RWPE2 (cell line): ENCODE measurements at regions not wholly inside any gene's neighbourhood (a gene's known extent, or its start where the extent isn't known, plus 50 kb on each side); places are given as distances from the start of the nearest gene placed in this dataset.

Experiments used
- ATAC-seq: fragments of 200-7000 bp; cut with Tn5 transposase; 3 replicates; pipeline ENCODE4 v1.9.1; 2021; ENCODE audit warnings: low read depth
- DNase-seq: peaks from one replicate; pipeline ENCODE4 v3.0.0-alpha.2; 2020; ENCODE audit warnings: low spot score
- H3K27ac ChIP-seq: fragments of 450-650 bp; 2 replicates; pipeline ENCODE4 v1.5.1; 2017; ENCODE audit warnings: mild to moderate bottlenecking; ENCODE audit not compliant: poor library complexity, severe bottlenecking
- H3K27me3 ChIP-seq: fragments of 250-450 bp; sonication (Bioruptor Pico); 2 replicates; pipeline ENCODE4 v1.5.1; 2021; ENCODE audit warnings: mild to moderate bottlenecking, moderate library complexity; ENCODE audit not compliant: insufficient read depth, poor library complexity, severe bottlenecking
- H3K36me3 ChIP-seq: fragments of 250-450 bp; sonication (Bioruptor Pico); 2 replicates; pipeline ENCODE4 v1.5.1; 2020; ENCODE audit warnings: low read depth, mild to moderate bottlenecking, moderate library complexity
- H3K4me1 ChIP-seq: fragments of 250-450 bp; sonication (Bioruptor Pico); 2 replicates; pipeline ENCODE4 v1.5.1; 2021; ENCODE audit warnings: mild to moderate bottlenecking, moderate library complexity; ENCODE audit not compliant: insufficient read depth, poor library complexity, severe bottlenecking
- H3K4me3 ChIP-seq: fragments of 250-450 bp; sonication (Bioruptor Pico); 2 replicates; pipeline ENCODE4 v1.5.1; 2021; ENCODE audit warnings: mild to moderate bottlenecking, moderate library complexity; ENCODE audit not compliant: severe bottlenecking
- H3K9me3 ChIP-seq: fragments of 250-450 bp; sonication (Bioruptor Pico); 2 replicates; pipeline ENCODE4 v1.5.1; 2021; ENCODE audit warnings: mild to moderate bottlenecking, moderate library complexity; ENCODE audit not compliant: severe bottlenecking
- TF ChIP-seq, protein P1 (sequence below): fragments of 450-650 bp; IDR thresholded peaks from one replicate; pipeline ENCODE4 v1.5.1; 2017; ENCODE audit warnings: mild to moderate bottlenecking, moderate library complexity; ENCODE audit not compliant: poor library complexity, severe bottlenecking

DNA sequence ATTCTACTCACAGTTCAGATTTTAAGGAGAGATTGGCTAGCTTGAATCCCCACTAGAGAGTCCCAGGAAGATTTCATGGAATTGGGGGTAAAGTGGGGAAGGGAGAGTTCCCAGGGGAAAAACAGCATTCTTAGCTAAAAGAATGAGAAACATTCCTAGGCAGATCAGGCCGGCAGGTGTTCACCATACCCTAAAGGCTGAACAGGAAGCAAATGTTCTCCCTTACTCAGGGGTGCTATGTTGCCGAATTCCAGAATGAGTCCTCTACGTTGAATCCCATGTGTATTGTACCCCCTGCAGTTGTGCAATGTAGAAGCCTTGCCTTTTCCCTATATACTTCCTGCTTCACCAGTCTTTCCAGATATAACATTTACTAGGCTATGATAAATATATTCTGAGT, 135.2 kb upstream of the NCAM1 start:
- H3K4me3 ChIP-seq: no peak overlapping the region
- TF ChIP-seq, protein P1, sequence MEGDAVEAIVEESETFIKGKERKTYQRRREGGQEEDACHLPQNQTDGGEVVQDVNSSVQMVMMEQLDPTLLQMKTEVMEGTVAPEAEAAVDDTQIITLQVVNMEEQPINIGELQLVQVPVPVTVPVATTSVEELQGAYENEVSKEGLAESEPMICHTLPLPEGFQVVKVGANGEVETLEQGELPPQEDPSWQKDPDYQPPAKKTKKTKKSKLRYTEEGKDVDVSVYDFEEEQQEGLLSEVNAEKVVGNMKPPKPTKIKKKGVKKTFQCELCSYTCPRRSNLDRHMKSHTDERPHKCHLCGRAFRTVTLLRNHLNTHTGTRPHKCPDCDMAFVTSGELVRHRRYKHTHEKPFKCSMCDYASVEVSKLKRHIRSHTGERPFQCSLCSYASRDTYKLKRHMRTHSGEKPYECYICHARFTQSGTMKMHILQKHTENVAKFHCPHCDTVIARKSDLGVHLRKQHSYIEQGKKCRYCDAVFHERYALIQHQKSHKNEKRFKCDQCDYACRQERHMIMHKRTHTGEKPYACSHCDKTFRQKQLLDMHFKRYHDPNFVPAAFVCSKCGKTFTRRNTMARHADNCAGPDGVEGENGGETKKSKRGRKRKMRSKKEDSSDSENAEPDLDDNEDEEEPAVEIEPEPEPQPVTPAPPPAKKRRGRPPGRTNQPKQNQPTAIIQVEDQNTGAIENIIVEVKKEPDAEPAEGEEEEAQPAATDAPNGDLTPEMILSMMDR: no peak
- ATAC-seq: no peak

DNA sequence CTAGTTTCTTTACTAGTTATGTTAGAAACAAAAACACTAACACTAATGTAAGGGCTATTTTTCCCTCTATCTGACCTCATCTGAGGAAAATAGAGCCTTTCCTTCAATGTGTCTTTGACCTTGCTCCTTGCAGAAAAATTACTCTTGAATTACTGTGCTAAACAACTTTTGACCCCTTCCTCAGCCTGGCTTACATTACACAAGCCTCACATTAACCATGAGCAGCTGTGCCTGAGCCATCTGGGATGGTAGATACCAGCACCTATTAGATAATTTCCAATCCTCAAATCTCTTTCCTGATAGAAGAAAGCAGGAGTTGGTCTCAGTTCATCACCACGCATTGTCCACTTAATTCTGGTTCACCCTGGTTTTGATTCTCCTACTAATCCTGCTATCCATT, 134.4 kb upstream of the NCAM1 start:
- DNase-seq: no peak
- H3K36me3 ChIP-seq: no peaks in the 10 kb centered on the region
- H3K4me1 ChIP-seq: peaks cover under 1% of the 10 kb centered on the region
- ATAC-seq: no peak
- no peak overlapping the region for H3K4me3 ChIP-seq
- H3K27ac ChIP-seq: no peak overlapping the region
- no peaks in the 10 kb centered on the region for H3K27me3 ChIP-seq
- no peaks in the 10 kb centered on the region for H3K9me3 ChIP-seq
- TF ChIP-seq, protein P1: no peak

More for the DNA sequence above, 135.2 kb upstream of the NCAM1 start:
- no peak for DNase-seq
- Histone ChIP-seq H3K27me3 (no peaks in the 10 kb centered on the region), H3K4me1 (no peaks in the 10 kb centered on the region), H3K36me3 (no peaks in the 10 kb centered on the region), H3K27ac (no peak overlapping the region), H3K9me3 (no peaks in the 10 kb centered on the region)

DNA sequence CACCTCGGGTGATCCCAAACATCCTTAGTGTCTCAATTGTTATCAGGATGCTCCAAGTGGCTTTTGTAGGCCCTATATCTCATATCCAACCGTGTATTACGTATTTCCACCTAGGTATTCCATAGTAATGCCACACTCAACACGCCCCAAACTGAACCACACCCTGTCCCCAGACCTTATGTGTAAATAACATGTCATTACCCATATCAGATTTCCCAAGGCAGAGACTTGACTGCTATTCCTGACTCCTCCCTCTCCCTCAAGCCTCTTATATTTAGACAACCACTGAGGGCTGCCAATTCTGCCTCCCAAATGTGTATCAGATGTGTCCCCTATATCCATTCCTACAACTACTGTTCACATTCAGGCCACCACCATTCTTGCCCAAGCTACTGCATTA, 132.8 kb upstream of the NCAM1 start:
- Histone ChIP-seq H3K4me3 (no peak overlapping the region), H3K27ac (no peak overlapping the region), H3K4me1 (peaks cover 11% of the 10 kb centered on the region), H3K9me3 (no peaks in the 10 kb centered on the region), H3K27me3 (no peaks in the 10 kb centered on the region), H3K36me3 (no peaks in the 10 kb centered on the region)
- no peak for ATAC-seq
- TF ChIP-seq, protein P1: no peak
- DNase-seq: no peak

GRCh38 chr11:112829971-112830654, 131.1 kb upstream of the NCAM1 start:
- Histone ChIP-seq H3K36me3 (no peaks in the 10 kb centered on the region), H3K27ac (no peak overlapping the region), H3K4me3 (no peak overlapping the region), H3K9me3 (no peaks in the 10 kb centered on the region), H3K27me3 (no peaks in the 10 kb centered on the region), H3K4me1 (peaks cover 11% of the 10 kb centered on the region)
- ATAC-seq (no peak), DNase-seq (no peak)
- TF ChIP-seq, protein P1: no peak

DNA sequence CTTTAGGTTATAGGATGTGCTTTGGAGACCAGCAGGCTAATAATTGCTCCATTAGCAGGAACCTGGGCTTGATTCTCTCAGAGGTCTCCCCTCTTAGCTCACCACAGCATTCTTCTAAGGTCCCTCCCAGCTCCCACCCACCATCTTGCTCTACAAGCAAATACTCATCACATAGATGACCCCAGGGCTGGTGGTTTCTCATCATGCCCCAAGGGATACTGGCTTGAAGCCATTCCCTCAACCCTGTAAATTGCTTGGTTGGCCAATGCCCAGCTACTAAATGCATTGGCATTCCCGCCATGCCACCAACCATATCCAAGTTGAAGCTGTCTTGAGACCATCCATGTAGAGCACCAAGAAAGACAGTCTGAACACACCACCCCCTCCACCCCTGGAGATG, 130.2 kb upstream of the NCAM1 start:
- ATAC-seq (no peak), DNase-seq (no peak)
- TF ChIP-seq, protein P1: no peak
- H3K4me1 ChIP-seq: peaks cover 11% of the 10 kb centered on the region
- H3K4me3 ChIP-seq: no peak overlapping the region
- no peaks in the 10 kb centered on the region for H3K9me3 ChIP-seq
- no peaks in the 10 kb centered on the region for H3K27me3 ChIP-seq
- no peaks in the 10 kb centered on the region for H3K36me3 ChIP-seq
- H3K27ac ChIP-seq: no peak overlapping the region
